A673 (cell line): ENCODE measurements at regions not wholly inside any gene's neighbourhood (a gene's known extent, or its start where the extent isn't known, plus 50 kb on each side); places are given as distances from the start of the nearest gene placed in this dataset.

Source experiments
- BruUV-seq: library from RNA; stranded (reverse); fragments of 400-500 nt; replicated peaks from 2 replicates; lab custom pipeline; 2021; lab: Mats Ljungman, UMichigan
- CTCF ChIA-PET: fragments of 300-600 bp; sonication (Branson Sonifier 250); formaldehyde crosslinking; loops from one replicate; lab custom pipeline; 2022; ENCODE audit warnings: antibody characterized with exemption; lab: Charles Lee
- POLR2A ChIA-PET: fragments of 300-600 bp; sonication (Branson Sonifier 250); formaldehyde crosslinking; loops from one replicate; lab custom pipeline; 2022; ENCODE audit warnings: antibody characterized with exemption; ENCODE audit not compliant: low non-redundant PET; lab: Charles Lee
- DNase-seq: peaks from one replicate; pipeline ENCODE4 v3.0.0-alpha.2; 2015; ENCODE audit warnings: low spot score
- H3K27ac ChIP-seq: fragments of 200-600 bp; sonication (generic); 2 replicates; pipeline ENCODE4 v1.5.1; 2016; ENCODE audit warnings: mixed run types, low read depth, mild to moderate bottlenecking, mixed read lengths, antibody characterized with exemption, low read length; ENCODE audit not compliant: poor library complexity, severe bottlenecking
- H3K27me3 ChIP-seq: fragments of 200-600 bp; sonication (generic); replicated peaks from 2 replicates; pipeline ENCODE4 v1.6.1; 2017; ENCODE audit warnings: mixed run types, low read depth, mild to moderate bottlenecking, mixed read lengths, antibody characterized with exemption, low read length; ENCODE audit not compliant: insufficient read depth, poor library complexity
- H3K36me3 ChIP-seq: fragments of 200-600 bp; sonication (generic); 2 replicates; pipeline ENCODE4 v1.6.1; 2016; ENCODE audit warnings: mixed run types, mild to moderate bottlenecking, mixed read lengths, antibody characterized with exemption, low read length; ENCODE audit not compliant: insufficient read depth, poor library complexity, severe bottlenecking
- H3K4me1 ChIP-seq: fragments of 200-600 bp; sonication (generic); 2 replicates; pipeline ENCODE4 v1.6.1; 2017; ENCODE audit warnings: mixed run types, mild to moderate bottlenecking, mixed read lengths, antibody characterized with exemption, low read length; ENCODE audit not compliant: insufficient read depth, poor library complexity, severe bottlenecking
- H3K4me3 ChIP-seq: fragments of 200-600 bp; sonication (generic); 2 replicates; pipeline ENCODE4 v1.5.1; 2016; ENCODE audit warnings: low read depth, mixed run types, mild to moderate bottlenecking, mixed read lengths, low read length; ENCODE audit not compliant: poor library complexity, severe bottlenecking
- H3K9me3 ChIP-seq: fragments of 200-600 bp; sonication (generic); 2 replicates; pipeline ENCODE4 v1.6.1; 2016; ENCODE audit warnings: mixed run types, low read depth, mild to moderate bottlenecking, mixed read lengths, antibody characterized with exemption, low read length; ENCODE audit not compliant: poor library complexity, severe bottlenecking
- EZH2 ChIP-seq: fragments of 200-600 bp; sonication (generic); IDR thresholded peaks from 2 replicates; pipeline ENCODE4 v1.6.1; 2017; ENCODE audit warnings: borderline replicate concordance, low read depth, mild to moderate bottlenecking, mixed read lengths, antibody characterized with exemption, low read length; ENCODE audit not compliant: poor library complexity, severe bottlenecking
- intact Hi-C: fragments of 100-400 bp; cut with micrococcal nuclease; formaldehyde crosslinking; loops from one replicate; pipeline ENCODE4 v1.10.0; 2022; ENCODE audit not compliant: unreplicated experiment
- TF ChIP-seq, protein P1 (sequence below): fragments of 300-800, 200-600 bp; sonication (generic); conservative IDR thresholded peaks from 2 replicates; pipeline ENCODE4 v1.5.1; 2017; ENCODE audit warnings: low read depth, mild to moderate bottlenecking, antibody characterized with exemption, low read length, moderate library complexity, mixed read lengths

DNA sequence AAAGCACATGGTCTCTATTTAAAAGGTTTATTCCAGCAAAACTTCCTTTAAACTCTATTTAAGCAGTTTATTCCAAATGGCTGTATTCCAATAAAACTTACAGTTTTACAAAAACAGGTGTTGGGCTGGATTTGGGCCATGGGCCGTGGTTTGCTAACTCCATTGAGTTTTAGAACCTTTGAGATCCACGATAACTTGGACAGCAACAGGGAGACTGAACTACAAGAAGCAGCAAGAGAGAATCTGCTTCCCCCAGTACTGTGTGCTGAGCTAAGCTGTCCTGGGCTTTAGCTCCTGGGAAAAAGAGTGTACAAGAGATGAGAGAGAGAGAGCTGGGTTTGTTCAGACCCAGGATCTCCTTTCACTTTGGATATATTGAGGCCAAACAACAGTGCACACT is 204.0 kb upstream of the CELF2 start:
- intact Hi-C loops: no loop called here
- Histone ChIP-seq H3K36me3 (no peaks in the 10 kb centered on the region), H3K27me3 (peaks cover 4% of the 10 kb centered on the region), H3K9me3 (no peaks in the 10 kb centered on the region), H3K27ac (no peak overlapping the region), H3K4me1 (no peaks in the 10 kb centered on the region), H3K4me3 (no peak overlapping the region)
- no TSS peak for BruUV-seq
- ChIA-PET CTCF (no interaction called here), POLR2A (no interaction called here)
- TF ChIP-seq, protein P1, sequence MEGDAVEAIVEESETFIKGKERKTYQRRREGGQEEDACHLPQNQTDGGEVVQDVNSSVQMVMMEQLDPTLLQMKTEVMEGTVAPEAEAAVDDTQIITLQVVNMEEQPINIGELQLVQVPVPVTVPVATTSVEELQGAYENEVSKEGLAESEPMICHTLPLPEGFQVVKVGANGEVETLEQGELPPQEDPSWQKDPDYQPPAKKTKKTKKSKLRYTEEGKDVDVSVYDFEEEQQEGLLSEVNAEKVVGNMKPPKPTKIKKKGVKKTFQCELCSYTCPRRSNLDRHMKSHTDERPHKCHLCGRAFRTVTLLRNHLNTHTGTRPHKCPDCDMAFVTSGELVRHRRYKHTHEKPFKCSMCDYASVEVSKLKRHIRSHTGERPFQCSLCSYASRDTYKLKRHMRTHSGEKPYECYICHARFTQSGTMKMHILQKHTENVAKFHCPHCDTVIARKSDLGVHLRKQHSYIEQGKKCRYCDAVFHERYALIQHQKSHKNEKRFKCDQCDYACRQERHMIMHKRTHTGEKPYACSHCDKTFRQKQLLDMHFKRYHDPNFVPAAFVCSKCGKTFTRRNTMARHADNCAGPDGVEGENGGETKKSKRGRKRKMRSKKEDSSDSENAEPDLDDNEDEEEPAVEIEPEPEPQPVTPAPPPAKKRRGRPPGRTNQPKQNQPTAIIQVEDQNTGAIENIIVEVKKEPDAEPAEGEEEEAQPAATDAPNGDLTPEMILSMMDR: no peak
- no peak for DNase-seq

DNA sequence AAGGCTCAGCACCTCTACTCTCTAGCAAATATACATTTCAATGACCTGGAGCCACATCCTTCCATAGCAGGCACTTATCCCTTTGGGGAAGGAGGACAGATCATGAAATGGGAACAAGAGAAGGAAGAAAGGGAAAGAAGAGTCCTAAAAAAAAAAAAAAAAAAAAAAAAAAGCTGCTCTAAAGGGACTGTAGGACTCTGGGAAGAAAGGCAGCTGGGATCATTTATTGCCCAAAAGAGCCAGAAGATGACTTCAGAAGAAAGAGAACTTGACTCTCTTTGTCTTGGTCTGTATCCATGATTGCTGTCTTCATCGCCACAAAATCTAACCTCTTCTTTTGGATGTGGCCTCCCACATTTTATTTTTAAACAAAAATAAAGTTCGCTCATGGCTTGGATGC is 203.6 kb upstream of the CELF2 start:
- Histone ChIP-seq H3K36me3 (no peaks in the 10 kb centered on the region), H3K27ac (no peak overlapping the region), H3K4me1 (no peaks in the 10 kb centered on the region), H3K9me3 (no peaks in the 10 kb centered on the region), H3K4me3 (no peak overlapping the region), H3K27me3 (peaks cover under 1% of the 10 kb centered on the region)
- BruUV-seq: no TSS peak
- ChIA-PET POLR2A (no interaction called here), CTCF (no interaction called here)
- intact Hi-C loops: no loop called here
- DNase-seq: no peak
- TF ChIP-seq, protein P1: no peak
- no peak for TF ChIP-seq EZH2

DNA sequence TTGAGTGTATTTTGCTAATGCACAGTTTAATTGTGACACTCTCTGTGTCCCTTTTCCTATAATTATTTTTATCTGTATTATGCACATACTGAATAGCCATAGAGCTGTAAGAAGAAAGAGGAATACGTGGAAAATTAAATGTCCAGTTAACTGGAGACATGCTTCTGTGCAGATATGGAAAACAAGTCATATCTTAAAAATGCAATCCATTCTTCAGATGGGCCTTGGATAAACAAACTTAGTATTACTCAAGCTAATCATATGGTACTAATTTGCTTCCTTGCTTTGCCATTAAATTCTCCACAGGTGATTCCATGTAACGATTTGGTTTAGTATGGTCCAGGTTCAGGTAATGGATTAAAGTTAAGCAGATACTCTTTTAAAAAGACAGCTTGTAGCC is 201.2 kb upstream of the CELF2 start:
- no TSS peak for BruUV-seq
- CTCF ChIA-PET: no interaction called here
- H3K27ac ChIP-seq: no peak overlapping the region

More for the DNA sequence above, 201.2 kb upstream of the CELF2 start:
- POLR2A ChIA-PET: no interaction called here
- H3K4me1 ChIP-seq: no peaks in the 10 kb centered on the region
- no peak for DNase-seq
- H3K36me3 ChIP-seq: no peaks in the 10 kb centered on the region
- intact Hi-C loops: no loop called here
- H3K27me3 ChIP-seq: no peaks in the 10 kb centered on the region
- TF ChIP-seq EZH2: no peak
- TF ChIP-seq, protein P1: no peak
- H3K9me3 ChIP-seq: no peaks in the 10 kb centered on the region
- H3K4me3 ChIP-seq: no peak overlapping the region
